Panc1 (cell line): ENCODE measurements at regions not wholly inside any gene's neighbourhood (a gene's known extent, or its start where the extent isn't known, plus 50 kb on each side); places are given as distances from the start of the nearest gene placed in this dataset.

Experiments used
- ATAC-seq: fragments of 200-7000 bp; cut with Tn5 transposase; 2 replicates; pipeline ENCODE4 v1.9.1; 2020; ENCODE audit warnings: mild to moderate bottlenecking, moderate library complexity
- BruUV-seq: library from RNA; stranded (reverse); fragments of 400-500 nt; replicated peaks from 2 replicates; lab custom pipeline; 2021; lab: Mats Ljungman, UMichigan
- CTCF ChIA-PET: fragments of 300-600 bp; sonication (Branson Sonifier 250); formaldehyde crosslinking; loops from one replicate; lab custom pipeline; 2022; ENCODE audit warnings: antibody characterized with exemption; lab: Charles Lee
- POLR2A ChIA-PET: fragments of 300-600 bp; sonication (Branson Sonifier 250); formaldehyde crosslinking; loops from one replicate; lab custom pipeline; 2022; ENCODE audit warnings: antibody characterized with exemption; lab: Charles Lee
- DNase-seq: peaks from one replicate; pipeline ENCODE4 v3.0.0-alpha.2; 2010; ENCODE audit warnings: low read depth, low spot score
- H3K27ac ChIP-seq: 2 replicates; pipeline ENCODE4 v1.5.1; 2011; ENCODE audit warnings: mild to moderate bottlenecking, low read length, inconsistent platforms
- H3K27me3 ChIP-seq: fragments of 200-500 bp; sonication (Bioruptor generic); 2 replicates; pipeline ENCODE4 v1.6.0; 2014; ENCODE audit warnings: low read length, inconsistent platforms; ENCODE audit not compliant: control insufficient read depth, insufficient read depth
- H3K36me3 ChIP-seq: fragments of 200-500 bp; sonication (Bioruptor generic); 2 replicates; pipeline ENCODE4 v1.5.1; 2014; ENCODE audit warnings: inconsistent platforms, mild to moderate bottlenecking, low read length, moderate library complexity; ENCODE audit not compliant: control insufficient read depth, insufficient read depth
- H3K4me1 ChIP-seq: 2 replicates; pipeline ENCODE4 v1.5.1; 2011; ENCODE audit warnings: inconsistent platforms, mild to moderate bottlenecking, low read length, moderate library complexity; ENCODE audit not compliant: control insufficient read depth, insufficient read depth
- H3K4me3 ChIP-seq, 2 experiments: 2 replicates each; pipeline ENCODE4 v1.5.1; 2011 to 2012; ENCODE audit warnings: low read depth in 2 of 2, low read length in 2 of 2, mild to moderate bottlenecking in 2 of 2, inconsistent platforms in 1 of 2, moderate library complexity in 1 of 2
- H3K9me3 ChIP-seq: fragments of 200-500 bp; sonication (Bioruptor generic); 2 replicates; pipeline ENCODE4 v1.5.1; 2014; ENCODE audit warnings: low read depth, mild to moderate bottlenecking, inconsistent platforms, low read length, moderate library complexity; ENCODE audit not compliant: control insufficient read depth, insufficient read depth
- POLR2AphosphoS5 ChIP-seq: IDR thresholded peaks from 2 replicates; pipeline ENCODE4 v1.6.1; 2012; ENCODE audit warnings: mild to moderate bottlenecking, low read depth, low read length, moderate library complexity
- SIN3A ChIP-seq: IDR thresholded peaks from 2 replicates; pipeline ENCODE4 v1.6.1; 2012; ENCODE audit warnings: low read depth, mild to moderate bottlenecking, low read length, moderate library complexity, borderline replicate concordance; ENCODE audit not compliant: insufficient read depth
- TCF7L2 ChIP-seq: IDR thresholded peaks from 2 replicates; pipeline ENCODE4 v1.6.1; 2011; ENCODE audit warnings: mild to moderate bottlenecking, low read depth, low read length, inconsistent platforms
- in situ Hi-C: cut with HindIII; loops from 2 replicates; pipeline ENCODE4 v1.10.0; 2016; ENCODE audit warnings: low sequenced_read_pairs, low pct_unique_long_range_greater_than_20kb
- intact Hi-C: fragments of 100-400 bp; cut with micrococcal nuclease; formaldehyde crosslinking; loops from one replicate; pipeline ENCODE4 v1.10.0; 2022; ENCODE audit not compliant: unreplicated experiment
- TF ChIP-seq, protein P1 (sequence below): fragments of 450-650 bp; IDR thresholded peaks from 2 replicates; pipeline ENCODE4 v1.5.1; 2017; ENCODE audit warnings: mild to moderate bottlenecking
- TF ChIP-seq, protein P2 (sequence below), 2 experiments: IDR thresholded peaks; 2 replicates each; pipeline ENCODE4 v1.6.1; 2011 to 2012; ENCODE audit warnings: low read depth in 2 of 2, control low read depth in 1 of 2, low read length in 1 of 2, mild to moderate bottlenecking in 1 of 2, moderate library complexity in 1 of 2; ENCODE audit not compliant: insufficient read depth in 1 of 2

DNA sequence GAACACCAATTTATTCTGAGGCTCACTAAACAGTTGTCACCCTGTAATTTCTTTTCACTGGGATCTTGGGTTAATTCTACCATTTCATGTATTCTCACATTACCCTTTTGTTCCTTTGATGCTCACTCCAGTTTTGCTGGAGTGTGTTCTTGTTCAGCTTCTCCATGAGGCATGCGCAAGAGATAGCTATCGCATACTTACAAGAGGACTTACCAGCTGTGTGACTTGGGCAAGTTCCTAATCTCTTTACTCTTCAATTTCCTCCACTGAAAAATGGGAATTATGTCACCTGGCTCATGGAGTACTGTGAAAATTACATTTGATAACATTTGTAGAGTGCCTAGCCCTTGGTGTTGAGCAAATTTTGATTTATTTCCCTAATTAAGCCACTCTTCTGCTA lies 56.5 kb upstream of the JDP2 start:
- Histone ChIP-seq H3K4me1 (no peaks in the 10 kb centered on the region), H3K4me3 (no peak overlapping the region), H3K27me3 (peaks cover 4% of the 10 kb centered on the region), H3K9me3 (no peaks in the 10 kb centered on the region), H3K36me3 (no peaks in the 10 kb centered on the region), H3K27ac (no peak overlapping the region)
- intact Hi-C loops, result no loop called here
- ATAC-seq (no peak), DNase-seq (no peak)
- in situ Hi-C loops, result no loop called here
- POLR2A ChIA-PET, result no interaction called here
- TF ChIP-seq, protein P1, sequence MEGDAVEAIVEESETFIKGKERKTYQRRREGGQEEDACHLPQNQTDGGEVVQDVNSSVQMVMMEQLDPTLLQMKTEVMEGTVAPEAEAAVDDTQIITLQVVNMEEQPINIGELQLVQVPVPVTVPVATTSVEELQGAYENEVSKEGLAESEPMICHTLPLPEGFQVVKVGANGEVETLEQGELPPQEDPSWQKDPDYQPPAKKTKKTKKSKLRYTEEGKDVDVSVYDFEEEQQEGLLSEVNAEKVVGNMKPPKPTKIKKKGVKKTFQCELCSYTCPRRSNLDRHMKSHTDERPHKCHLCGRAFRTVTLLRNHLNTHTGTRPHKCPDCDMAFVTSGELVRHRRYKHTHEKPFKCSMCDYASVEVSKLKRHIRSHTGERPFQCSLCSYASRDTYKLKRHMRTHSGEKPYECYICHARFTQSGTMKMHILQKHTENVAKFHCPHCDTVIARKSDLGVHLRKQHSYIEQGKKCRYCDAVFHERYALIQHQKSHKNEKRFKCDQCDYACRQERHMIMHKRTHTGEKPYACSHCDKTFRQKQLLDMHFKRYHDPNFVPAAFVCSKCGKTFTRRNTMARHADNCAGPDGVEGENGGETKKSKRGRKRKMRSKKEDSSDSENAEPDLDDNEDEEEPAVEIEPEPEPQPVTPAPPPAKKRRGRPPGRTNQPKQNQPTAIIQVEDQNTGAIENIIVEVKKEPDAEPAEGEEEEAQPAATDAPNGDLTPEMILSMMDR, result no peak
- TF ChIP-seq TCF7L2, result no peak
- TF ChIP-seq SIN3A, result no peak
- TF ChIP-seq, protein P2, sequence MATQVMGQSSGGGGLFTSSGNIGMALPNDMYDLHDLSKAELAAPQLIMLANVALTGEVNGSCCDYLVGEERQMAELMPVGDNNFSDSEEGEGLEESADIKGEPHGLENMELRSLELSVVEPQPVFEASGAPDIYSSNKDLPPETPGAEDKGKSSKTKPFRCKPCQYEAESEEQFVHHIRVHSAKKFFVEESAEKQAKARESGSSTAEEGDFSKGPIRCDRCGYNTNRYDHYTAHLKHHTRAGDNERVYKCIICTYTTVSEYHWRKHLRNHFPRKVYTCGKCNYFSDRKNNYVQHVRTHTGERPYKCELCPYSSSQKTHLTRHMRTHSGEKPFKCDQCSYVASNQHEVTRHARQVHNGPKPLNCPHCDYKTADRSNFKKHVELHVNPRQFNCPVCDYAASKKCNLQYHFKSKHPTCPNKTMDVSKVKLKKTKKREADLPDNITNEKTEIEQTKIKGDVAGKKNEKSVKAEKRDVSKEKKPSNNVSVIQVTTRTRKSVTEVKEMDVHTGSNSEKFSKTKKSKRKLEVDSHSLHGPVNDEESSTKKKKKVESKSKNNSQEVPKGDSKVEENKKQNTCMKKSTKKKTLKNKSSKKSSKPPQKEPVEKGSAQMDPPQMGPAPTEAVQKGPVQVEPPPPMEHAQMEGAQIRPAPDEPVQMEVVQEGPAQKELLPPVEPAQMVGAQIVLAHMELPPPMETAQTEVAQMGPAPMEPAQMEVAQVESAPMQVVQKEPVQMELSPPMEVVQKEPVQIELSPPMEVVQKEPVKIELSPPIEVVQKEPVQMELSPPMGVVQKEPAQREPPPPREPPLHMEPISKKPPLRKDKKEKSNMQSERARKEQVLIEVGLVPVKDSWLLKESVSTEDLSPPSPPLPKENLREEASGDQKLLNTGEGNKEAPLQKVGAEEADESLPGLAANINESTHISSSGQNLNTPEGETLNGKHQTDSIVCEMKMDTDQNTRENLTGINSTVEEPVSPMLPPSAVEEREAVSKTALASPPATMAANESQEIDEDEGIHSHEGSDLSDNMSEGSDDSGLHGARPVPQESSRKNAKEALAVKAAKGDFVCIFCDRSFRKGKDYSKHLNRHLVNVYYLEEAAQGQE (IDR thresholded peaks at IDR 0.05; ENCODE audit: insufficient read depth in 1 of 2, low read depth in 2 of 2, low read length in 1 of 2), result no peak
- TF ChIP-seq POLR2AphosphoS5, result no peak
- no TSS peak for BruUV-seq
- CTCF ChIA-PET, result no interaction called here

DNA sequence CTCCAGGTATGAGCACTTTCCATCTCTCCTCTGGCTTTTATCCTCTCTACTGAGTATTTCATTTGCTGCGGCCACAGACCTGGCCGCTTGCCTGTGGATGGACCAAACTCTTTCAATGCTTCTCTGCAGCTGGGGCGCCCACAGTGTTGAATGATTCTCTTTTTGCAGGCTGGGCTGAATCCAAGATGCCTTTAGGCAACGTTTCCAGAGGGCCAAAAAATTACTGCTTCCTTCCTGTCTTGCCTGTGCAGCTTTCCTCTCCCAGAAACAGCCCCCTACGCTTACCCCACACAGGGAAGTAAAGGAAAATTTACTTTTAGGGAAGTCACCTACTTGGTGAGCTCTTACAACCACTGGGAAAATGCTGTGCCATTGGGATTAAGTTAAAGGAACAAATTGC lies 55.6 kb upstream of the JDP2 start:
- no peak for DNase-seq
- ATAC-seq, result no peak
- ChIA-PET CTCF (no interaction called here), POLR2A (no interaction called here)
- Histone ChIP-seq H3K4me1 (no peaks in the 10 kb centered on the region), H3K36me3 (no peaks in the 10 kb centered on the region), H3K27me3 (peaks cover 5% of the 10 kb centered on the region), H3K27ac (no peak overlapping the region), H3K4me3 (no peak overlapping the region), H3K9me3 (no peaks in the 10 kb centered on the region)
- TF ChIP-seq, protein P1, result no peak
- in situ Hi-C loops, result no loop called here
- BruUV-seq, result no TSS peak
- intact Hi-C loops, result no loop called here

DNA sequence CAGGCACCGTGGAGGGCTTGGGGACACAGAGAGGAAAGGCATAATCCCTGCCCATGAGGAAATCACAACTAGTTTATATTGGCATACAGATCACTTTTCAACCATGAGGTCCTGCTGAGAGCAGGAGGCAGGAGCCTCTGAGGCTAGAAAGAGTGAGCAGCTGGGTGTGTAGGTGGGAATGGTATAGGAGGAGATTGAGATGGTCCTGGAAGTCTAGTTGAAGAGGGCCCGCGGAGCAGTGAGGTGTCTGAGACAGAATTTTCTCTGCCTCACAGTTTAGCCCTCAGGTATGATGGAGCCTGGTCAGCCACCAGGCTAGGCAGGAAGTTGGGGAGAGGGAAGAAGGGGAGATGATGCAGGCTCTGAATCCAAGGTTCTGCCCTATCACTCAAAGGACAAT lies 54.7 kb upstream of the JDP2 start:
- no peak for ATAC-seq
- POLR2A ChIA-PET, result no interaction called here
- in situ Hi-C loops, result no loop called here

More for the DNA sequence above, 54.7 kb upstream of the JDP2 start:
- no TSS peak for BruUV-seq
- Histone ChIP-seq H3K27me3 (peaks cover 7% of the 10 kb centered on the region), H3K36me3 (no peaks in the 10 kb centered on the region), H3K27ac (no peak overlapping the region), H3K9me3 (no peaks in the 10 kb centered on the region), H3K4me1 (no peaks in the 10 kb centered on the region), H3K4me3 (no peak overlapping the region)
- no peak for DNase-seq
- TF ChIP-seq, protein P2 (IDR thresholded peaks at IDR 0.05; ENCODE audit: insufficient read depth in 1 of 2, low read depth in 2 of 2, low read length in 1 of 2), result no peak
- TF ChIP-seq POLR2AphosphoS5 (no peak), TCF7L2 (no peak), SIN3A (no peak)
- TF ChIP-seq, protein P1, result no peak
- CTCF ChIA-PET, result no interaction called here
- intact Hi-C loops, result no loop called here
